ENCODE measurements at regions not wholly inside any gene's neighbourhood (a gene's known extent, or its start where the extent isn't known, plus 50 kb on each side); places are given as distances from the start of the nearest gene placed in this dataset.

GRCh38 chr18:14921547-14921946, 173.6 kb downstream of the ANKRD30B start (continued):
- no peak for TF ChIP-seq SNRNP70 (IDR thresholded peaks at IDR 0.05; ENCODE audit: low read depth, low read length)

DNA sequence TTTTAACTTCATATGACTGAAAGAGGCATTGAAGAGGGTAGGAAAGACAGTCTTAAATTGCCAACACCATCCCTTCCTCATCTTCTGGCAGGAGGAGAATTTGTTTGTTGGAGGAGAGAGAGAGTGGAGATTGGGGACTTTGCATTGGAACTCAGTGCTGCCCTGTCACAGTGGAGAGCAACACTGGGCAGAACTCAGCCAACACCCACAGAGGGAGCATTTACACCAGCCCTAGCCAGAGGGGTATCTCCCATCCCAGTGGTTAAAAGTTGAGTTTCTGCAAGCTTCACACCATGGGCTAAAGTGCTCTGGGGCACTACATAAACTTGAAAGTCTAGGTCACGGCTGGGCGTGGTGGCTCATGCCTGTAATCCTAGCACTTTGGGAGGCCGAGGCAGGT, 174.1 kb downstream of the ANKRD30B start:
- H3K4me3 ChIP-seq (replicated peaks in 1 of 3; ENCODE audit: insufficient read depth in 1 of 3, low read depth in 2 of 3, low read length in 3 of 3), result no peak overlapping the region
- CTCF ChIA-PET (ENCODE audit: low intra/inter-chr PET ratio, low total read pairs), result no interaction called here
- DNase-seq (ENCODE audit: low spot score) (no peak), ATAC-seq (no peak), FAIRE-seq (no peak)
- TF ChIP-seq SNAI1 (CRISPR knock-in tag; IDR thresholded peaks at IDR 0.05; ENCODE audit: borderline replicate concordance) (no peak), MEIS1 (CRISPR knock-in tag; IDR thresholded peaks at IDR 0.05; ENCODE audit: borderline replicate concordance) (no peak), ZNF17 (CRISPR knock-in tag; IDR thresholded peaks at IDR 0.05) (no peak), NFE2L1 (CRISPR knock-in tag; IDR thresholded peaks at IDR 0.05; ENCODE audit: borderline replicate concordance) (no peak), ZMYM2 (CRISPR knock-in tag; IDR thresholded peaks at IDR 0.05) (no peak), SOX6 (IDR thresholded peaks at IDR 0.05) (no peak), SOX6 (CRISPR knock-in tag; IDR thresholded peaks at IDR 0.05) (no peak), MAF1 (CRISPR knock-in tag; IDR thresholded peaks at IDR 0.05; ENCODE audit: borderline replicate concordance) (no peak), ZNF121 (CRISPR knock-in tag; IDR thresholded peaks at IDR 0.05) (no peak), LCORL (IDR thresholded peaks at IDR 0.05) (no peak), LCORL (CRISPR knock-in tag; IDR thresholded peaks at IDR 0.05) (no peak), SETDB1 (CRISPR knock-in tag; IDR thresholded peaks at IDR 0.05; ENCODE audit: borderline replicate concordance) (no peak), ARNT2 (CRISPR knock-in tag; IDR thresholded peaks at IDR 0.05; ENCODE audit: low read depth) (no peak), JARID2 (CRISPR knock-in tag; IDR thresholded peaks at IDR 0.05; ENCODE audit: insufficient replicate concordance) (no peak), ZBTB42 (CRISPR knock-in tag; IDR thresholded peaks at IDR 0.05) (no peak), RAD21 (CRISPR knock-in tag; IDR thresholded peaks at IDR 0.05) (no peak), ZNF263 (CRISPR knock-in tag; IDR thresholded peaks at IDR 0.05) (no peak)
- TF ChIP-seq, protein P1, sequence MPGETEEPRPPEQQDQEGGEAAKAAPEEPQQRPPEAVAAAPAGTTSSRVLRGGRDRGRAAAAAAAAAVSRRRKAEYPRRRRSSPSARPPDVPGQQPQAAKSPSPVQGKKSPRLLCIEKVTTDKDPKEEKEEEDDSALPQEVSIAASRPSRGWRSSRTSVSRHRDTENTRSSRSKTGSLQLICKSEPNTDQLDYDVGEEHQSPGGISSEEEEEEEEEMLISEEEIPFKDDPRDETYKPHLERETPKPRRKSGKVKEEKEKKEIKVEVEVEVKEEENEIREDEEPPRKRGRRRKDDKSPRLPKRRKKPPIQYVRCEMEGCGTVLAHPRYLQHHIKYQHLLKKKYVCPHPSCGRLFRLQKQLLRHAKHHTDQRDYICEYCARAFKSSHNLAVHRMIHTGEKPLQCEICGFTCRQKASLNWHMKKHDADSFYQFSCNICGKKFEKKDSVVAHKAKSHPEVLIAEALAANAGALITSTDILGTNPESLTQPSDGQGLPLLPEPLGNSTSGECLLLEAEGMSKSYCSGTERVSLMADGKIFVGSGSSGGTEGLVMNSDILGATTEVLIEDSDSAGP (CRISPR knock-in tag; IDR thresholded peaks at IDR 0.05; ENCODE audit: borderline replicate concordance), result no peak
- TF ChIP-seq, protein P2, sequence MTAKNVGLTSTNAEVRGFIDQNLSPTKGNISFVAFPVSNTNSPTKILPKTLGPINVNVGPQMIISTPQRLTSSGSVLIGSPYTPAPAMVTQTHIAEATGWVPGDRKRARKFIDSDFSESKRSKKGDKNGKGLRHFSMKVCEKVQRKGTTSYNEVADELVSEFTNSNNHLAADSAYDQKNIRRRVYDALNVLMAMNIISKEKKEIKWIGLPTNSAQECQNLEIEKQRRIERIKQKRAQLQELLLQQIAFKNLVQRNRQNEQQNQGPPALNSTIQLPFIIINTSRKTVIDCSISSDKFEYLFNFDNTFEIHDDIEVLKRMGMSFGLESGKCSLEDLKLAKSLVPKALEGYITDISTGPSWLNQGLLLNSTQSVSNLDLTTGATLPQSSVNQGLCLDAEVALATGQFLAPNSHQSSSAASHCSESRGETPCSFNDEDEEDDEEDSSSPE (CRISPR knock-in tag; IDR thresholded peaks at IDR 0.05), result no peak
- TF ChIP-seq, protein P3, sequence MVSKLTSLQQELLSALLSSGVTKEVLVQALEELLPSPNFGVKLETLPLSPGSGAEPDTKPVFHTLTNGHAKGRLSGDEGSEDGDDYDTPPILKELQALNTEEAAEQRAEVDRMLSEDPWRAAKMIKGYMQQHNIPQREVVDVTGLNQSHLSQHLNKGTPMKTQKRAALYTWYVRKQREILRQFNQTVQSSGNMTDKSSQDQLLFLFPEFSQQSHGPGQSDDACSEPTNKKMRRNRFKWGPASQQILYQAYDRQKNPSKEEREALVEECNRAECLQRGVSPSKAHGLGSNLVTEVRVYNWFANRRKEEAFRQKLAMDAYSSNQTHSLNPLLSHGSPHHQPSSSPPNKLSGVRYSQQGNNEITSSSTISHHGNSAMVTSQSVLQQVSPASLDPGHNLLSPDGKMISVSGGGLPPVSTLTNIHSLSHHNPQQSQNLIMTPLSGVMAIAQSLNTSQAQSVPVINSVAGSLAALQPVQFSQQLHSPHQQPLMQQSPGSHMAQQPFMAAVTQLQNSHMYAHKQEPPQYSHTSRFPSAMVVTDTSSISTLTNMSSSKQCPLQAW (CRISPR knock-in tag; IDR thresholded peaks at IDR 0.05), result no peak
- H3K27me3 ChIP-seq (ENCODE audit: control insufficient read depth in 1 of 2, insufficient read depth in 2 of 2, low read length in 2 of 2), result no peaks in the 10 kb centered on the region; a peak in 1 of 5 replicates
- H3K9ac ChIP-seq (ENCODE audit: insufficient read depth, low read depth, low read length), result no peak overlapping the region
- WGBS (ENCODE audit: low lambda C conversion rate), result 35% methylated on average over 3 of the region's 3 CpGs
- POLR2A ChIA-PET, result no interaction called here
- H3K9me3 ChIP-seq (ENCODE audit: low read length), result no peaks in the 10 kb centered on the region
- peaks cover 19% of the 10 kb centered on the region for H3K4me1 ChIP-seq (ENCODE audit: insufficient read depth, low read length)
- H3K27ac ChIP-seq (ENCODE audit: extremely low read length, insufficient read depth, low read length), result no peak overlapping the region
- H3K36me3 ChIP-seq (replicated peaks in 1 of 2; ENCODE audit: control insufficient read depth in 1 of 2, insufficient read depth in 2 of 2, low read length in 2 of 2), result no peaks in the 10 kb centered on the region
- no peaks in the 10 kb centered on the region for H4K20me1 ChIP-seq (ENCODE audit: insufficient read depth, low read length)
- BruUV-seq (replicated peaks), result no TSS peak
- in situ Hi-C loops (cut with HindIII; ENCODE audit: extremely low pct_ligation_motif_present, low pct_unique_long_range_greater_than_20kb), result no loop called here
- intact Hi-C loops (cut with micrococcal nuclease; ENCODE audit: unreplicated experiment), result no loop called here
- H2AFZ ChIP-seq (ENCODE audit: low read length), result no peak overlapping the region
- no peak overlapping the region for H3K4me2 ChIP-seq (ENCODE audit: low read depth, low read length)
- H3K79me2 ChIP-seq (ENCODE audit: insufficient read depth, low read length), result no peaks in the 10 kb centered on the region
